Psoas muscle (tissue), 7 donors: ENCODE measurements at regions not wholly inside any gene's neighbourhood (a gene's known extent, or its start where the extent isn't known, plus 50 kb on each side); places are given as distances from the start of the nearest gene placed in this dataset.
"Not testable (repeated sequence)": the region's sequence is repeated elsewhere in the genome, so short reads cannot be mapped to it uniquely, and the experiment has no call there.

ENCODE experiments used
- ATAC-seq, 4 donors: fragments of 200-7000 bp; cut with Tn5 transposase; one replicate each; pipeline ENCODE4 v1.9.1; 2020; ENCODE audit warnings: moderate library complexity in 3 of 4, mild to moderate bottlenecking in 2 of 4
- DNase-seq, 2 donors: peaks; one replicate each; pipeline ENCODE4 v3.0.0-alpha.2; 2020
- H3K27ac ChIP-seq: fragments of 200-600 bp; one replicate; pipeline ENCODE4 v1.8.0; 2022
- H3K27me3 ChIP-seq, 3 donors: fragments of 200-600 bp in 1 of 3; one replicate each; pipeline versions ENCODE4 v1.6.1 to v1.8.0; 2013 to 2022; ENCODE audit warnings: low read length in 2 of 3, mild to moderate bottlenecking in 2 of 3, moderate library complexity in 1 of 3; ENCODE audit not compliant: insufficient read depth in 3 of 3
- H3K36me3 ChIP-seq, 2 donors: fragments of 200-600 bp in 1 of 2; one replicate each; pipeline versions ENCODE4 v1.6.1 to v1.8.0; 2013 to 2022; ENCODE audit warnings: low read depth in 1 of 2, mild to moderate bottlenecking in 1 of 2, moderate library complexity in 1 of 2; ENCODE audit not compliant: insufficient read depth in 1 of 2
- H3K4me1 ChIP-seq: fragments of 200-600 bp; one replicate; pipeline ENCODE4 v1.8.0; 2022
- H3K4me3 ChIP-seq: fragments of 200-600 bp; one replicate; pipeline ENCODE4 v1.8.0; 2022; ENCODE audit warnings: mild to moderate bottlenecking
- H3K9me3 ChIP-seq: fragments of 200-600 bp; one replicate; pipeline ENCODE4 v1.8.0; 2022
- WGBS, 3 donors: extraction: QIAGEN DNeasy Blood & Tissue Kit; methylation state at CpG; one replicate each; pipeline versions ENCODE4 v1.1.6 to v1.1.7; 2013; 5-methylcytosine and 5-hydroxymethylcytosine counted together
- intact Hi-C, 2 donors: fragments of 100-400 bp; cut with DNase I; formaldehyde crosslinking; loops; one replicate each; pipeline versions ENCODE4 v1.11.0 to v1.14.2; 2022
- donor health status: healthy with polysubstance abuse.
- donor health status: DM: no; HTN: no; CAD: no; lungs with moderate emphysema.
- donor health status: Bipolar disorder and iron deficiency.
- donor health status: healthy.
- donor health status: DM: yes; HTN: yes; CAD: no.
- donor health status: DM: no; HTN: no; CAD: no.
- donor health status: DM: yes; HTN: yes; CAD: no.

DNA sequence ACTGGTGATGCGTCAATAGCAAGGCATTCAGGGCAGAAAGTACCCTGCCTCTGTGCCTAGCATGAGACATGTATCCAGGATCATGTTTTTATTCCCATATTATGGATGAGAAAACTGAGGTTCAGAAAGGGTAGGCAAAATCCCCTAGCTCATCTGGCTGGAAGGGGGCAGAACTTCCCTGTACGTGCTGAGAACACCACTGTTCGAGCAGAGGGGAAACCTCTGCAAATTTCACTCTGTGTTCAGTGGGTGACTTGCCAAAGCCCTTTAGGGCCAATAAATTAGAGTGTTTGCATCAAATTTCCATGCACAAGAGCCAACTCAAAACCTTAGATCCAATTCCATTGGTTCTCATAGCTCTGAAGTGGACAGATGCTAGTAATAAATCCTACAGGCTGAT is 82.6 kb upstream of the PRSS12 start:
- DNase-seq, H3K4me1 ChIP-seq, H3K4me3 ChIP-seq, H3K36me3 ChIP-seq, ATAC-seq, intact Hi-C loops, H3K9me3 ChIP-seq, H3K27ac ChIP-seq, H3K27me3 ChIP-seq: not testable (repeated sequence)
- WGBS, 3 donors, result 44 to 51% (median 50%) methylated on average over 3 of the region's 3 CpGs

DNA sequence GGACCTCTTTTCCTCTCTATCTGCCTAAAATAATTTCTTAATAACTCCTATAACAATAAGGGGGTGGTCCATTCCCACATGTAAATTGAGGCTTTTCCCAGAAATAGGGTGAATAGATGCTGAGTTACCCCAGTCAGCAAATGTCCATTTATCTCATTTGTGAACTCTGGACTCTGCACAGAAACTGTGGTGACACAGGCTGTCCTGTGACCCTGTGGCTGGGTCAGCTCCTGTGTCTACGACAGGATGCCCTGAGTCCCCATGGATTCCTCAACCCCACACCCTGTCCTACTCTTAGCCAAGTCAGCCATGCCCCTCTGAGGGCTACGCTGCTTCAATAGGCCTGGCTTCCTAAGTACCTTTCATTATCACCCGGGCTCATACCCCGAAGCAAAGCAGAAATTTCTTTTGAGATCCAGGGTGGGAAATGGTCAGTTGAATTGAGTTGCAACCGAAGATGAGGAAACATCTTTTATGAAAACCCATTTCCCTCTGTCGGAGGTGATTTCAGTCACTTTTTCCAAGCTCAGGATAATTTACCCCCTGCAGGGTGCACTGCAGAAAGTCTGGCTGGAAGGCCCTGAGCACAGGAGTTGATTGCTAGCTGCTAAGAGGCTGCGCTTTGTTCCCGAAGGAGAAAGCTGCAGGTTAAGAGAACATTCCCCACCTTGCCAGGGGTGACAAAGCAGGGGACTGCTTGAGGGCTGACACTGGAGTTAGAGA is 89.5 kb upstream of the PRSS12 start:
- H3K36me3 ChIP-seq, H3K4me1 ChIP-seq, DNase-seq, intact Hi-C loops, H3K27ac ChIP-seq, H3K27me3 ChIP-seq, ATAC-seq, H3K4me3 ChIP-seq, H3K9me3 ChIP-seq: not testable (repeated sequence)
- WGBS, 3 donors, result 72 to 86% (median 76%) methylated on average over 7 to 8 of the region's 8 CpGs

DNA sequence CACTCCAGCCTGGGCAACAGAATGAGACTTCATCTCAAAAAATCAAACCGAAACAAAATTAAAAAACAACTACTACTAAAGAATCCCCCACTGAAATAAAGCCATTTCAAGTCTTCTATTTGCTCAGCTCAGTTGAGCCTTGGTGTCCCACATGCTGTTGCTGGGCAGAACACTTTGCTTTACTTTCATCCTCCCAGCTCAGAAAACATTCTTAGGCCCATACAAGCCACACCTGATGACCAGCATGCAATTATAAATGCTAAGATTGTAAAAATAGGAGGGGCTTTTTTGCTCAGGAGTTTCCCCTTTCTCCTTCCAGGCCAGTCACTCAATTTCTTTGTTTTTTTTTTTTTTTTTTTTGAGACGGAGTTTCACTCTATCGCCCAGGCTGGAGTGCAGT is 94.6 kb upstream of the PRSS12 start:
- H3K4me3 ChIP-seq, ATAC-seq, H3K36me3 ChIP-seq, intact Hi-C loops, H3K4me1 ChIP-seq, H3K9me3 ChIP-seq, H3K27ac ChIP-seq, DNase-seq, H3K27me3 ChIP-seq: not testable (repeated sequence)
- 94 to 96% (median 94%) methylated on average over 1 to 3 of the region's 3 CpGs for WGBS, 3 donors

DNA sequence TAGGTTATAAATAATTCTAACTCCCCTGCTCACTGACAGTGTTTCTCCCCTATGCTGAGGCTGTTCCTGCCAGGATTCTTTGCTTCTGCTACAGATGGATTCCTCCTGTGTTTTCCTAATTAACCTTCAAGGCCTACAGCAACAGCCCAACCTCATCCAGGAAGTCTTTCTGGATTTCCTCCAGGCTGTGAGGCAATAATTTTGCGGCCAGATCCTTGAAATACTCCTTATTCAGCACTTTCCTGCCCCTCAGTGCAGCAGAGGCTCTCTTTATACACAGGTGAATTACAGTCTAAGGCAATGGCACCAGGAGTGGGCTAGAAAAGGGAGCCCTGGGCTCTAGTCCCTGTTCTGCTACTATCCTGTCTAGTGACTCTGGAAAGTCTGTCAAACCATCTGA is 102.1 kb upstream of the PRSS12 start:
- WGBS, 3 donors, result 37 to 46% (median 42%) methylated on average over 1 of the region's 1 CpG
- ATAC-seq, intact Hi-C loops, H3K4me1 ChIP-seq, H3K36me3 ChIP-seq, DNase-seq, H3K27me3 ChIP-seq, H3K27ac ChIP-seq, H3K4me3 ChIP-seq, H3K9me3 ChIP-seq: not testable (repeated sequence)

DNA sequence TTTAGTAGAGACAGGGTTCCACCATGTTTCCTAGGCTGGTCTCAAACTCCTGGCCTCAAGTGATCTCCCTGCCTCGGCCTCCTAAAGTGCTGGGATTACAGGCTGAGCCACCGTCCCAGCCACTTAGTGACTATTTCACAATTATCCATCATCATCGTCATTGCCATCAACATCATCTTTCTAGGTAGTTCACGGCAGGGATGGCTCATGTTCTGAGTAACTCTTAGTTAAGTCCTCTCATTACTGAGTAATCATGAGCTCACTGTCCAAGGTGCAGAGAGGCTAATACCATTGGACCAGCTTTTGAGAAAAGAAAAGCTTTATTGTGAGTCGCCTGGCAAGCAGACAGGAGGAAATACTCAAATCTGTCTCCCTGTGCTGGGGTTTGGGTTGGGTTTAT is 108.6 kb upstream of the PRSS12 start:
- H3K36me3 ChIP-seq, H3K4me1 ChIP-seq, ATAC-seq, intact Hi-C loops, H3K27ac ChIP-seq, H3K4me3 ChIP-seq, H3K9me3 ChIP-seq, H3K27me3 ChIP-seq, DNase-seq: not testable (repeated sequence)
- WGBS, 3 donors, result 86 to 90% (median 89%) methylated on average over 5 of the region's 5 CpGs

DNA sequence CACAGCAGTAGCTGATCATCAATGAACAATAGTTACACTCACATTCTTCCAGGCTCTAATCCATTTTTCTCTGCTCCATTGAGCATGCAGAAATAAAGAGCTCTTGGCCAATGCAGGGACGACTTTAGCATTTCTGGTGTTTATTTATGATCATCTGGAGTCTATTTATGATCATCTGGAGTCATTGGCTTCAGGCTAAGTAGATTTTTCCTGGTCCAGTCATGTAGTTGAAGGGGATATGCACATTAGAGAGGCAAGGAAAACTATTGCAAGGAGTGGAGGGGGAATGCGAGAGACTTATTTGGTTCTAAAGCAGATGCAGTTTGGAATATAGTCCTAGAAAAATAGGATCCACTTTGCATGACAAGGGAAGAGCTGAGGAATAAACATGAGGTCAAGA is 113.0 kb upstream of the PRSS12 start:
- H3K4me1 ChIP-seq, H3K4me3 ChIP-seq, H3K27ac ChIP-seq, H3K9me3 ChIP-seq, H3K36me3 ChIP-seq, DNase-seq, ATAC-seq, H3K27me3 ChIP-seq, intact Hi-C loops: not testable (repeated sequence)
- 51 to 53% (median 53%) methylated on average over 2 of the region's 2 CpGs for WGBS, 3 donors

DNA sequence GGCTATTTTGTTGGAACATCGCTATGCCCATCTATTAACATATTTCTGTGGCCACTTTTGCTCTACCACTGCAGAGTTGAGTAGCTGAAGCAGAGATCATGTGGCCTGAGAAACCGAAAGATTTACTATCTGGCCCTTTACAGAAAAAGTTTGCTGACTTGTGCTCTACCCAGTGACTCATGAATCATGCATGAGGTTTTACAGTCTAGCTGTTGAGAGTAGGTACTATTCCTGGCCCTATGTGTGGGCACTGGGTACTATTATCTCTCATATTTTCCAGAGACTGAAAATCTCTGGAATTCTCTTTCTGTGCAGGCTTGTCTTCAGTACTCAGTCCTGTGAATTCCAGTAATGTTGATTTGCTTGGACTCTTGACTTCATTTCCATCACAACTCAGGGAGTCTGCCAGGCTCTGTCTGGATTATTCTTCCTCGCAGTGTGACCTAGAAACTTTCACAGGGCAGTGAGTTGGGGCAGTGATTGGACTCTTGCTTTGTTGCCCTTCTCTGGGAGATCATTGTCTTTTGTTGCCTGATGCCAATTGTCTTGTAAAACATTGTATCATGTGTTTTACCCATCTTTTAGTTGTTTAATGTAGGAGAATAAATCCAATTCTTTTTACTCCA is 121.3 kb upstream of the PRSS12 start:
- ATAC-seq, result peak in 2 of 4 donors; percentile 58 to 64
- H3K36me3 ChIP-seq, H3K27ac ChIP-seq, intact Hi-C loops, DNase-seq, H3K27me3 ChIP-seq, H3K4me3 ChIP-seq, H3K4me1 ChIP-seq, H3K9me3 ChIP-seq: not testable (repeated sequence)
- 75 to 80% (median 78%) methylated on average over 3 of the region's 3 CpGs for WGBS, 3 donors

DNA sequence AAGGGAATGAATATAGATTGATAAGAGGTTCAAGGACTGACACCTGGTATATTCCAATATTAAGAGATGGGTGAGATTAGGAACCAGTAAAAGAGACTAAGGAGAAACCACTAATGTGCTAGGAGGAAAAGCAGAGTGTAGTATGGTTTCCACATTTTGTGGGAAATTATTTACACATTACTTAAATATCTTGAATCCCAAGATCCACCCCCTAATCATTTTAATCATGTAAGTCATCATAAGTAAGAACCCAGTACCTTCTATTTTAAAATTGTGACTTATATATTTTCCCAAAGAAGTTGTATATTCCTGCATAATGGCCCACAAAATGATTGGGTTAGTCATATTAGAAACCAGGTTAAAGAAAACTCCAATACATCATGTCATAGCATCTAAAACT is 122.0 kb upstream of the PRSS12 start:
- ATAC-seq, H3K36me3 ChIP-seq, H3K4me1 ChIP-seq, H3K27me3 ChIP-seq, H3K27ac ChIP-seq, DNase-seq, H3K9me3 ChIP-seq, H3K4me3 ChIP-seq, intact Hi-C loops: not testable (repeated sequence)

DNA sequence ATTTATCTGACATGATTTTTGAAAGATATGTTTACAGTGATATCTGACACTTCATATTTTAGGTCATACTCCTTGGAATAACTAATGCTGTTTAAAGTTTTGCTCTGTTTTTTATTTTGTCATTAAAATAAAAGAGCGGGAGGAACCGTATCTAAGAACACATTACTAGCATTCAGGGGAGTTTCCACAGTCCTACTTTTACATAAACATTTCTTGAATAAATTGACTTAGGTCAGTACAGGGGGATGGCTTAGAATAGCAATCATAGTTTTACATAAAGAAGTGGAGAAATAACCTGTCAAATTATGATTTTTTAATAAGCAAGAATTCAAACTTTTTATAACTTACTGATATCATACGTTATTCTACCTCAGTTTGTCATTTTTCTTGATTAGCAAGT is 123.1 kb upstream of the PRSS12 start:
- ATAC-seq, H3K4me1 ChIP-seq, intact Hi-C loops, DNase-seq, H3K27ac ChIP-seq, H3K4me3 ChIP-seq, H3K27me3 ChIP-seq, H3K36me3 ChIP-seq, H3K9me3 ChIP-seq: not testable (repeated sequence)
- WGBS, 3 donors, result 85 to 92% (median 89%) methylated on average over 3 of the region's 3 CpGs

DNA sequence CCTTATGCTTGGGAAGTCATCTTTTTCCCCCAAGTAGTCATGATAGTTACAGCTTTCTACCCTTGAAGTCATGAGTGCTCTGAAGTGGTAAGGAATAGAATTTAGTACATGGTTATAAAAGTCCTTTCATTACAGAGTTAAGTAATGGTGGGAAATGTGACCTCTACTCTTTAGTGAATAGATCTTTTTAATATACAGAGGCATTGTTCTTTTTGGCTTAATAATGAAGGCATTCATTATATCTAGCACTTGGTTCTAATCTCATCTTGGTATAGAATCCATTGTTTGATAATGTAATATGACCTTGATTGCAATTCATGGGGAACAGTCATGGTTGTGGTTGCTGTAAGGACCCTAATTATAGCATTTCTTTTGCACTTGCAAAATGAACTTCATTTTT is 125.0 kb upstream of the PRSS12 start:
- H3K27me3 ChIP-seq, H3K27ac ChIP-seq, H3K4me3 ChIP-seq, DNase-seq, ATAC-seq, H3K9me3 ChIP-seq, intact Hi-C loops, H3K4me1 ChIP-seq, H3K36me3 ChIP-seq: not testable (repeated sequence)

DNA sequence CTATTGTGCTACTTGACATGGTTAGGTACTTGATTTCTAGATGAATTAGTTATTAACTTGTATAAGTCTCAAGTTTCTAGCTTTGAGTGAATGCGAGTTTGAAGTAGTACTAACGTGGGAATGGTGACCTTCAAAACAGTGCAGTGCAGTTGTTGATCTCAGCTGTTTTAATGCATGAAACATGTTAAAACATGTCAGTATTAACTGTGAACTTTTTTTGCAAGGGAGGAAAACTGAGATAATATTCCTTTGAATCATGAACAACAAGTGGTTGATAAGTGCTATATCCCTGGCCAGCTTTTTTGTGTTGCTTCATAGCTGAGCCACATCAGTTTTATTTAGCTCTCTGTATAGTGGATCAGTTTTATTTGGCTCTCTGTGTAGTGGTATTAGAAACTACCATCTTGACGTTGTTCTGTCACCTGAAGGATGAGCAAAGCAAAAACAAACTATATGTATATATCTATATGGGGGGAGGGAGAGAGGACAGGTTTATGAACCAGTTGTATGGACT is 133.1 kb upstream of the PRSS12 start:
- H3K4me3 ChIP-seq, intact Hi-C loops, DNase-seq, H3K27me3 ChIP-seq, H3K4me1 ChIP-seq, H3K9me3 ChIP-seq, H3K27ac ChIP-seq, H3K36me3 ChIP-seq: not testable (repeated sequence)
- peak in 3 of 4 donors; percentile 67 to 88 (median 83) for ATAC-seq
- 32 to 48% (median 34%) methylated on average over 2 of the region's 3 CpGs for WGBS, 3 donors
